Activated CD4-positive, alpha-beta memory T cell treated with anti-CD3 and anti-CD28 coated beads for 36 hours (primary cell): ENCODE measurements at regions not wholly inside any gene's neighbourhood (a gene's known extent, or its start where the extent isn't known, plus 50 kb on each side); places are given as distances from the start of the nearest gene placed in this dataset.
"Not testable (repeated sequence)": the region's sequence is repeated elsewhere in the genome, so short reads cannot be mapped to it uniquely, and the experiment has no call there.

Experiments used
- CTCF ChIA-PET: fragments of 350-600 bp; sonication (Branson Sonifier 250); formaldehyde crosslinking; loops from one replicate; lab custom pipeline; 2021; ENCODE audit warnings: antibody characterized with exemption, inconsistent platforms; lab: Charles Lee
- POLR2A ChIA-PET: fragments of 350-600 bp; sonication (Branson Sonifier 250); formaldehyde crosslinking; loops from one replicate; lab custom pipeline; 2021; ENCODE audit warnings: antibody characterized with exemption; lab: Charles Lee
- DNase-seq: peaks from one replicate; pipeline ENCODE4 v3.0.0-alpha.2; 2020
- H3K27ac Mint-ChIP-seq: one replicate; pipeline ENCODE4 v1.8.0; 2021; ENCODE audit warnings: mixed read lengths
- H3K27me3 Mint-ChIP-seq: one replicate; pipeline ENCODE4 v1.8.0; 2021; ENCODE audit warnings: mixed read lengths
- H3K36me3 Mint-ChIP-seq: one replicate; pipeline ENCODE4 v1.8.0; 2021; ENCODE audit warnings: mixed read lengths
- H3K4me1 Mint-ChIP-seq: one replicate; pipeline ENCODE4 v1.8.0; 2021; ENCODE audit warnings: low read depth, mixed read lengths
- H3K4me3 Mint-ChIP-seq: one replicate; pipeline ENCODE4 v1.8.0; 2021; ENCODE audit warnings: mild to moderate bottlenecking, mixed read lengths
- H3K9me3 Mint-ChIP-seq: one replicate; pipeline ENCODE4 v1.8.0; 2021; ENCODE audit warnings: mixed read lengths
- intact Hi-C: fragments of 100-400 bp; cut with micrococcal nuclease; formaldehyde crosslinking; loops from one replicate; pipeline ENCODE4 v1.15.1; 2023

GRCh38 chr12:127146991-127147718 lies 1119.8 kb upstream of the TMEM132C start:
- intact Hi-C loops, result no loop called here
- DNase-seq, result no peak
- CTCF ChIA-PET, result no interaction called here
- POLR2A ChIA-PET, result no interaction called here
- peaks cover 7% of the 10 kb centered on the region for H3K27me3 Mint-ChIP-seq
- H3K27ac Mint-ChIP-seq, result no peak overlapping the region
- H3K4me1 Mint-ChIP-seq, result peaks cover 6% of the 10 kb centered on the region
- H3K4me3 Mint-ChIP-seq, result no peak overlapping the region
- H3K9me3 Mint-ChIP-seq, result peaks cover 6% of the 10 kb centered on the region
- H3K36me3 Mint-ChIP-seq, result peaks cover 1% of the 10 kb centered on the region

GRCh38 chr12:127147724-127148123 lies 1119.2 kb upstream of the TMEM132C start:
- POLR2A ChIA-PET, result no interaction called here
- peaks cover 1% of the 10 kb centered on the region for H3K36me3 Mint-ChIP-seq
- peaks cover 6% of the 10 kb centered on the region for H3K4me1 Mint-ChIP-seq
- DNase-seq, result no peak
- H3K27me3 Mint-ChIP-seq, result peaks cover 4% of the 10 kb centered on the region
- no peak overlapping the region for H3K4me3 Mint-ChIP-seq
- H3K9me3 Mint-ChIP-seq, result peaks cover under 1% of the 10 kb centered on the region
- H3K27ac Mint-ChIP-seq, result no peak overlapping the region
- intact Hi-C loops, result no loop called here
- CTCF ChIA-PET, result no interaction called here

- no peaks in the 10 kb centered on the region for H3K9me3 Mint-ChIP-seq
- peaks cover 1% of the 10 kb centered on the region for H3K36me3 Mint-ChIP-seq
- H3K4me3 Mint-ChIP-seq, result no peak overlapping the region
- peaks cover 5% of the 10 kb centered on the region for H3K27me3 Mint-ChIP-seq
- H3K4me1 Mint-ChIP-seq, result peaks cover 6% of the 10 kb centered on the region
- POLR2A ChIA-PET, result no interaction called here
- CTCF ChIA-PET, result no interaction called here
- DNase-seq, result no peak
- intact Hi-C loops, result no loop called here
- no peak overlapping the region for H3K27ac Mint-ChIP-seq
Measured at GRCh38 chr12:127148318-127148717, 1118.7 kb upstream of the TMEM132C start.

- ChIA-PET CTCF (no interaction called here), POLR2A (no interaction called here)
- peaks cover 6% of the 10 kb centered on the region for H3K4me1 Mint-ChIP-seq
Measured at GRCh38 chr12:127149226-127149964, 1117.6 kb upstream of the TMEM132C start.

GRCh38 chr12:127150028-127150427 lies 1116.9 kb upstream of the TMEM132C start:
- Mint-ChIP-seq H3K4me3 (no peak overlapping the region), H3K36me3 (peaks cover 1% of the 10 kb centered on the region), H3K27me3 (peaks cover 3% of the 10 kb centered on the region), H3K27ac (no peak overlapping the region), H3K9me3 (no peaks in the 10 kb centered on the region), H3K4me1 (peaks cover 6% of the 10 kb centered on the region)
- DNase-seq, result no peak
- CTCF ChIA-PET, result no interaction called here
- intact Hi-C loops, result no loop called here
- POLR2A ChIA-PET, result no interaction called here

More at GRCh38 chr12:127149226-127149964, 1117.6 kb upstream of the TMEM132C start:
- H3K36me3 Mint-ChIP-seq, result peaks cover 1% of the 10 kb centered on the region
- H3K27ac Mint-ChIP-seq, result no peak overlapping the region
- intact Hi-C loops, result no loop called here
- H3K9me3 Mint-ChIP-seq, result no peaks in the 10 kb centered on the region
- no peak overlapping the region for H3K4me3 Mint-ChIP-seq
- peaks cover 5% of the 10 kb centered on the region for H3K27me3 Mint-ChIP-seq
- DNase-seq, result no peak

- Mint-ChIP-seq H3K36me3 (peaks cover 1% of the 10 kb centered on the region), H3K4me3 (no peak overlapping the region), H3K9me3 (no peaks in the 10 kb centered on the region), H3K27me3 (peaks cover 3% of the 10 kb centered on the region), H3K27ac (no peak overlapping the region), H3K4me1 (peaks cover 6% of the 10 kb centered on the region)
- ChIA-PET POLR2A (no interaction called here), CTCF (no interaction called here)
- DNase-seq, result no peak
- intact Hi-C loops, result no loop called here
Measured at GRCh38 chr12:127150479-127150878, 1116.5 kb upstream of the TMEM132C start.

GRCh38 chr12:127150956-127151355 lies 1116.0 kb upstream of the TMEM132C start:
- no peak overlapping the region for H3K4me3 Mint-ChIP-seq
- H3K36me3 Mint-ChIP-seq, result peaks cover 1% of the 10 kb centered on the region
- peaks cover 3% of the 10 kb centered on the region for H3K27me3 Mint-ChIP-seq
- no peak for DNase-seq
- H3K27ac Mint-ChIP-seq, result no peak overlapping the region
- H3K4me1 Mint-ChIP-seq, result peaks cover 4% of the 10 kb centered on the region
- intact Hi-C loops, result no loop called here
- ChIA-PET CTCF (no interaction called here), POLR2A (no interaction called here)
- H3K9me3 Mint-ChIP-seq, result no peaks in the 10 kb centered on the region

GRCh38 chr12:127153996-127154395 lies 1113.0 kb upstream of the TMEM132C start:
- Mint-ChIP-seq H3K27ac (no peak overlapping the region), H3K27me3 (peaks cover 1% of the 10 kb centered on the region), H3K36me3 (no peaks in the 10 kb centered on the region), H3K4me1 (no peaks in the 10 kb centered on the region), H3K9me3 (no peaks in the 10 kb centered on the region), H3K4me3 (no peak overlapping the region)
- DNase-seq, result no peak
- ChIA-PET CTCF (no interaction called here), POLR2A (no interaction called here)
- intact Hi-C loops, result no loop called here

- intact Hi-C loops, CTCF ChIA-PET, POLR2A ChIA-PET, H3K36me3 Mint-ChIP-seq, H3K27ac Mint-ChIP-seq, DNase-seq, H3K9me3 Mint-ChIP-seq, H3K4me1 Mint-ChIP-seq, H3K27me3 Mint-ChIP-seq, H3K4me3 Mint-ChIP-seq: not testable (repeated sequence)
Measured at GRCh38 chr12:127154830-127155229, 1112.1 kb upstream of the TMEM132C start.

- intact Hi-C loops, H3K9me3 Mint-ChIP-seq, POLR2A ChIA-PET, DNase-seq, CTCF ChIA-PET, H3K27ac Mint-ChIP-seq, H3K4me1 Mint-ChIP-seq, H3K36me3 Mint-ChIP-seq, H3K4me3 Mint-ChIP-seq, H3K27me3 Mint-ChIP-seq: not testable (repeated sequence)
Measured at GRCh38 chr12:127155935-127156619, 1110.9 kb upstream of the TMEM132C start.

GRCh38 chr12:127157501-127158366 lies 1109.2 kb upstream of the TMEM132C start:
- CTCF ChIA-PET, POLR2A ChIA-PET: not testable (repeated sequence)

More at GRCh38 chr12:127157501-127158366, 1109.2 kb upstream of the TMEM132C start:
- H3K4me1 Mint-ChIP-seq, DNase-seq, intact Hi-C loops, H3K4me3 Mint-ChIP-seq, H3K9me3 Mint-ChIP-seq, H3K27ac Mint-ChIP-seq, H3K27me3 Mint-ChIP-seq, H3K36me3 Mint-ChIP-seq: not testable (repeated sequence)
